GM23248 (cell line): ENCODE measurements at regions not wholly inside any gene's neighbourhood (a gene's known extent, or its start where the extent isn't known, plus 50 kb on each side); places are given as distances from the start of the nearest gene placed in this dataset.
"Not testable (repeated sequence)": the region's sequence is repeated elsewhere in the genome, so short reads cannot be mapped to it uniquely, and the experiment has no call there.

Experiments used
- DNase-seq: peaks from one replicate; pipeline ENCODE4 v3.0.0-alpha.2; 2015
- H2AFZ ChIP-seq: fragments of 200-600 bp; sonication (generic); 2 replicates; pipeline ENCODE4 v1.6.1; 2016; ENCODE audit warnings: antibody characterized with exemption
- H3F3A ChIP-seq: fragments of 200-600 bp; sonication (generic); 2 replicates; pipeline ENCODE4 v1.6.1; 2016; ENCODE audit warnings: mild to moderate bottlenecking, antibody characterized with exemption, mixed run types; ENCODE audit not compliant: insufficient read depth
- H3K27ac ChIP-seq: fragments of 200-600 bp; sonication (generic); 2 replicates; pipeline ENCODE4 v1.5.1; 2016; ENCODE audit warnings: mild to moderate bottlenecking
- H3K27me3 ChIP-seq: fragments of 200-600 bp; sonication (generic); replicated peaks from 2 replicates; pipeline ENCODE4 v1.6.1; 2016; ENCODE audit warnings: mild to moderate bottlenecking; ENCODE audit not compliant: insufficient read depth
- H3K36me3 ChIP-seq: fragments of 200-600 bp; sonication (generic); 2 replicates; pipeline ENCODE4 v1.6.1; 2016; ENCODE audit warnings: low read depth, mild to moderate bottlenecking
- H3K4me1 ChIP-seq: fragments of 200-600 bp; sonication (generic); 2 replicates; pipeline ENCODE4 v1.6.1; 2016; ENCODE audit warnings: mild to moderate bottlenecking; ENCODE audit not compliant: insufficient read depth
- H3K4me2 ChIP-seq: fragments of 200-600 bp; sonication (generic); one replicate; pipeline ENCODE4 v1.6.1; 2016; ENCODE audit warnings: mild to moderate bottlenecking; ENCODE audit not compliant: unreplicated experiment
- H3K4me3 ChIP-seq: fragments of 200-600 bp; sonication (generic); 2 replicates; pipeline ENCODE4 v1.5.1; 2016; ENCODE audit warnings: mild to moderate bottlenecking
- H3K79me2 ChIP-seq: fragments of 200-600 bp; sonication (generic); 2 replicates; pipeline ENCODE4 v1.6.1; 2016; ENCODE audit warnings: mild to moderate bottlenecking; ENCODE audit not compliant: insufficient read depth
- H3K9ac ChIP-seq: fragments of 200-600 bp; sonication (generic); 2 replicates; pipeline ENCODE4 v1.6.1; 2016; ENCODE audit warnings: mild to moderate bottlenecking
- H3K9me2 ChIP-seq: fragments of 200-600 bp; sonication (generic); 2 replicates; pipeline ENCODE4 v1.6.1; 2016; ENCODE audit warnings: mixed run types, mild to moderate bottlenecking, moderate library complexity; ENCODE audit not compliant: insufficient read depth
- H3K9me3 ChIP-seq: fragments of 200-600 bp; sonication (generic); one replicate; pipeline ENCODE4 v1.6.1; 2017; ENCODE audit warnings: low read depth
- H4K20me1 ChIP-seq: fragments of 200-600 bp; sonication (generic); 2 replicates; pipeline ENCODE4 v1.6.0; 2016; ENCODE audit not compliant: insufficient read depth
- EZH2 ChIP-seq: fragments of 200-600 bp; sonication (generic); IDR thresholded peaks from 2 replicates; pipeline ENCODE4 v1.6.1; 2018; ENCODE audit warnings: antibody characterized with exemption, mild to moderate bottlenecking; ENCODE audit not compliant: insufficient read depth, poor library complexity, severe bottlenecking
- EZH2phosphoT487 ChIP-seq: fragments of 200-600 bp; sonication (generic); IDR thresholded peaks from 2 replicates; pipeline ENCODE4 v1.6.1; 2018; ENCODE audit warnings: antibody characterized with exemption, moderate library complexity, mild to moderate bottlenecking, low read depth; ENCODE audit not compliant: insufficient read depth
- WGBS, 2 experiments: methylation state at CpG; one replicate each; pipeline ENCODE4 v1.1.6; 2015 to 2017; ENCODE audit warnings: low lambda C conversion rate in 2 of 2, low coverage in 1 of 2; ENCODE audit errors: missing lambda C conversion rate in 2 of 2; 5-methylcytosine and 5-hydroxymethylcytosine counted together
- in situ Hi-C: fragments of 300-500 bp; cut with MboI; formaldehyde crosslinking; loops from 2 replicates; pipeline ENCODE4 v1.15.0; 2020

- TF ChIP-seq EZH2phosphoT487 (no peak), EZH2 (no peak)
- H3K9me3 ChIP-seq = no peaks in the 10 kb centered on the region
- H3K36me3 ChIP-seq = no peaks in the 10 kb centered on the region
- no peaks in the 10 kb centered on the region for H3K79me2 ChIP-seq
- no peak overlapping the region for H3K4me3 ChIP-seq
- H3K9me2 ChIP-seq = no peaks in the 10 kb centered on the region
- H3K27ac ChIP-seq = no peak overlapping the region
- no peak overlapping the region for H3K9ac ChIP-seq
- H2AFZ ChIP-seq = no peak overlapping the region
- H3F3A ChIP-seq = no peaks in the 10 kb centered on the region
- no peak overlapping the region for H3K4me2 ChIP-seq
- no peaks in the 10 kb centered on the region for H3K4me1 ChIP-seq
- in situ Hi-C loops = no loop called here
- H4K20me1 ChIP-seq = no peaks in the 10 kb centered on the region
- no peaks in the 10 kb centered on the region for H3K27me3 ChIP-seq
- DNase-seq = no peak
- 75 to 76% methylated on average over 3 of the region's 3 CpGs for WGBS, 2 experiments
Observed at GRCh38 chr5:179461576-179461975, 88.8 kb upstream of the RUFY1 start.

- TF ChIP-seq EZH2phosphoT487 = no peak
- no peak for TF ChIP-seq EZH2
- Histone ChIP-seq H3K4me3 (no peak overlapping the region), H2AFZ (no peak overlapping the region), H3K27ac (no peak overlapping the region), H3K9me3 (no peaks in the 10 kb centered on the region), H3K79me2 (no peaks in the 10 kb centered on the region), H3K4me2 (no peak overlapping the region), H4K20me1 (no peaks in the 10 kb centered on the region), H3K36me3 (no peaks in the 10 kb centered on the region), H3K9ac (no peak overlapping the region), H3K4me1 (no peaks in the 10 kb centered on the region), H3K9me2 (no peaks in the 10 kb centered on the region), H3K27me3 (no peaks in the 10 kb centered on the region), H3F3A (no peaks in the 10 kb centered on the region)
- in situ Hi-C loops = no loop called here
- DNase-seq = no peak
- WGBS, 2 experiments = 31 to 38% methylated on average over 10 of the region's 10 CpGs
Observed at GRCh38 chr5:179459771-179460170, 90.6 kb upstream of the RUFY1 start.

- Histone ChIP-seq H3K9me3 (no peaks in the 10 kb centered on the region), H4K20me1 (no peaks in the 10 kb centered on the region), H3K79me2 (no peaks in the 10 kb centered on the region), H3K9ac (no peak overlapping the region), H3K27me3 (no peaks in the 10 kb centered on the region), H3K27ac (no peak overlapping the region), H3K4me3 (no peak overlapping the region), H3K36me3 (no peaks in the 10 kb centered on the region), H3K9me2 (no peaks in the 10 kb centered on the region), H3K4me1 (no peaks in the 10 kb centered on the region), H3F3A (no peaks in the 10 kb centered on the region), H3K4me2 (no peak overlapping the region), H2AFZ (no peak overlapping the region)
- in situ Hi-C loops = no loop called here
- no peak for DNase-seq
- TF ChIP-seq EZH2phosphoT487 = no peak
- no peak for TF ChIP-seq EZH2
- 66 to 70% methylated on average over 8 of the region's 8 CpGs for WGBS, 2 experiments
Observed at GRCh38 chr5:179457612-179458011, 92.7 kb upstream of the RUFY1 start.

- H3K9me2 ChIP-seq, H3K4me2 ChIP-seq, H3K9ac ChIP-seq, in situ Hi-C loops, H3K27ac ChIP-seq, H2AFZ ChIP-seq, H3K4me1 ChIP-seq, H3F3A ChIP-seq, H3K79me2 ChIP-seq, H3K4me3 ChIP-seq, DNase-seq, H3K27me3 ChIP-seq, H4K20me1 ChIP-seq, H3K9me3 ChIP-seq, H3K36me3 ChIP-seq: not testable (repeated sequence)
- WGBS, 2 experiments = 72 to 78% methylated on average over 11 to 15 of the region's 15 CpGs
Observed at GRCh38 chr5:179456075-179456474, 94.3 kb upstream of the RUFY1 start.

GRCh38 chr5:179455320-179455719 lies 95.0 kb upstream of the RUFY1 start:
- no peaks in the 10 kb centered on the region for H3K36me3 ChIP-seq
- H3K27me3 ChIP-seq = no peaks in the 10 kb centered on the region
- TF ChIP-seq EZH2phosphoT487 (no peak), EZH2 (no peak)
- no peaks in the 10 kb centered on the region for H4K20me1 ChIP-seq
- in situ Hi-C loops = no loop called here
- H3K4me3 ChIP-seq = no peak overlapping the region
- no peaks in the 10 kb centered on the region for H3K9me3 ChIP-seq
- H3K9me2 ChIP-seq = no peaks in the 10 kb centered on the region
- H3K4me1 ChIP-seq = no peaks in the 10 kb centered on the region
- DNase-seq = no peak
- H3K79me2 ChIP-seq = no peaks in the 10 kb centered on the region
- H3K9ac ChIP-seq = no peak overlapping the region
- no peaks in the 10 kb centered on the region for H3F3A ChIP-seq
- H3K4me2 ChIP-seq = no peak overlapping the region
- WGBS, 2 experiments = 64 to 68% methylated on average over 15 of the region's 15 CpGs
- no peak overlapping the region for H2AFZ ChIP-seq
- no peak overlapping the region for H3K27ac ChIP-seq
